Fibroblast of mammary gland (primary cell): ENCODE measurements at regions not wholly inside any gene's neighbourhood (a gene's known extent, or its start where the extent isn't known, plus 50 kb on each side); places are given as distances from the start of the nearest gene placed in this dataset.

Source experiments
- DNase-seq: peaks from one replicate; pipeline ENCODE4 v3.0.0-alpha.2; 2010; ENCODE audit warnings: low read depth
- H3K4me3 ChIP-seq: 2 replicates; pipeline ENCODE4 v1.5.1; 2011; ENCODE audit warnings: low read depth, mild to moderate bottlenecking, low read length, moderate library complexity; ENCODE audit not compliant: control insufficient read depth
- TF ChIP-seq, protein P1 (sequence below): conservative IDR thresholded peaks from 2 replicates; pipeline ENCODE4 v1.5.1; 2011; ENCODE audit warnings: low read depth, low read length, inconsistent platforms; ENCODE audit not compliant: control insufficient read depth, insufficient read depth

GRCh38 chr4:20532871-20533870 lies 167.1 kb upstream of the PACRGL start:
- peak; percentile 49 for DNase-seq
- TF ChIP-seq, protein P1, sequence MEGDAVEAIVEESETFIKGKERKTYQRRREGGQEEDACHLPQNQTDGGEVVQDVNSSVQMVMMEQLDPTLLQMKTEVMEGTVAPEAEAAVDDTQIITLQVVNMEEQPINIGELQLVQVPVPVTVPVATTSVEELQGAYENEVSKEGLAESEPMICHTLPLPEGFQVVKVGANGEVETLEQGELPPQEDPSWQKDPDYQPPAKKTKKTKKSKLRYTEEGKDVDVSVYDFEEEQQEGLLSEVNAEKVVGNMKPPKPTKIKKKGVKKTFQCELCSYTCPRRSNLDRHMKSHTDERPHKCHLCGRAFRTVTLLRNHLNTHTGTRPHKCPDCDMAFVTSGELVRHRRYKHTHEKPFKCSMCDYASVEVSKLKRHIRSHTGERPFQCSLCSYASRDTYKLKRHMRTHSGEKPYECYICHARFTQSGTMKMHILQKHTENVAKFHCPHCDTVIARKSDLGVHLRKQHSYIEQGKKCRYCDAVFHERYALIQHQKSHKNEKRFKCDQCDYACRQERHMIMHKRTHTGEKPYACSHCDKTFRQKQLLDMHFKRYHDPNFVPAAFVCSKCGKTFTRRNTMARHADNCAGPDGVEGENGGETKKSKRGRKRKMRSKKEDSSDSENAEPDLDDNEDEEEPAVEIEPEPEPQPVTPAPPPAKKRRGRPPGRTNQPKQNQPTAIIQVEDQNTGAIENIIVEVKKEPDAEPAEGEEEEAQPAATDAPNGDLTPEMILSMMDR, result no peak
- no peak overlapping the region for H3K4me3 ChIP-seq

- no peak overlapping the region for H3K4me3 ChIP-seq
- TF ChIP-seq, protein P1, result no peak
- no peak for DNase-seq
Measured at GRCh38 chr4:20538905-20539304, 161.4 kb upstream of the PACRGL start.

GRCh38 chr4:20543131-20543530 lies 157.1 kb upstream of the PACRGL start:
- TF ChIP-seq, protein P1, result no peak
- peak; percentile 12 for DNase-seq
- H3K4me3 ChIP-seq, result no peak overlapping the region

DNA sequence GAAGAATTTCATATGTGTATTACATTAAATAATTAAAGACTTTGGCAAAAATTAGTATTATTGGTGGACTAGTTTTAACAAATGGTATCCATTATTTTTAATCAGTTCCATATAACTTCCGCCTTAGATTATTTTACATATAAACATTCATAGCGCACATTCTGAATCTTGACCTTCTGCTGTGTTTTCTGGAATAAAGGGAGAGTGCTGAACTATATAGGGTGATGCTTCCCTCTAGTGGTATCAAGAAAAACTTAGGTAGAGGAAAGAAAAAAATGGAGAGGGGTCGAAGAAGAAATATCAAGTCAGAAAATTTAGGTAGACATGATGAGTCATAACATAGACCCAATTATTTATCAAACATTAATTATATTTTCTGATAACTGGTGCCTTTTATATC lies 155.6 kb upstream of the PACRGL start:
- DNase-seq, result peak; percentile 65

GRCh38 chr4:20552004-20552403 lies 148.3 kb upstream of the PACRGL start:
- TF ChIP-seq, protein P1, result no peak
- no peak for DNase-seq
- no peak overlapping the region for H3K4me3 ChIP-seq

More for the DNA sequence above, 155.6 kb upstream of the PACRGL start:
- TF ChIP-seq, protein P1, result peak; percentile 58
- H3K4me3 ChIP-seq, result no peak overlapping the region

DNA sequence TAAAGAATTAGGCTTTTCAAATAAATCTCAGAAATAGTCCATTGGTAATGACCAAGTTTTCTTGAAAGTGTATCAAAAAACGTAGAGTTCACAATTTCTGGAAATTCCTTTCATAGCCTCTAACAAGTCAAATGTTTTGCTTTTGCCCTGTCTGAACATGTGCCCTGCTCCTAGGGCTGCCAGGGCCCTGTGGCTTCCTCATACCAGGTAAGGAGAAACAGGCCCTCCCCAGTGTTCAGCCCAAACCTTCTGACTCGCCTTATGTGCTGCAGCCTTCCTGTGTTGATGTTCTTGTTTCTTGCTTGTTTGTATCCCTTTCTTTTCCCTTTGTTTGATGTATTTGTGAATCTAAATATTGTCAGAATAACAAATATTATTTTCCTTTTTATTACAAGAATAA lies 146.1 kb upstream of the PACRGL start:
- no peak for DNase-seq
- TF ChIP-seq, protein P1, result no peak
- H3K4me3 ChIP-seq, result no peak overlapping the region
